AG09309 (cell line): ENCODE measurements at regions not wholly inside any gene's neighbourhood (a gene's known extent, or its start where the extent isn't known, plus 50 kb on each side); places are given as distances from the start of the nearest gene placed in this dataset.

ENCODE experiments used
- DNase-seq: peaks from one replicate; pipeline ENCODE4 v3.0.0-alpha.2; 2010; ENCODE audit warnings: low read depth
- H3K4me3 ChIP-seq: 2 replicates; pipeline ENCODE4 v1.5.1; 2011; ENCODE audit warnings: mild to moderate bottlenecking, low read depth, low read length, moderate library complexity; ENCODE audit not compliant: control insufficient read depth
- CTCF ChIP-seq: IDR thresholded peaks from 2 replicates; pipeline ENCODE4 v1.5.1; 2011; ENCODE audit warnings: mild to moderate bottlenecking, low read depth, low read length, inconsistent platforms; ENCODE audit not compliant: insufficient read depth, control insufficient read depth; ENCODE audit errors: missing control alignments

- H3K4me3 ChIP-seq, result no peak overlapping the region
- no peak for DNase-seq
- TF ChIP-seq CTCF, result no peak
Observed at GRCh38 chr5:167993771-167994170, 297.7 kb upstream of the WWC1 start.

- no peak for TF ChIP-seq CTCF
- no peak for DNase-seq
Observed at GRCh38 chr5:167995844-167996425, 295.5 kb upstream of the WWC1 start.

GRCh38 chr5:167998148-167998767 lies 293.2 kb upstream of the WWC1 start:
- no peak for TF ChIP-seq CTCF
- no peak for DNase-seq
- no peak overlapping the region for H3K4me3 ChIP-seq

More at GRCh38 chr5:167995844-167996425, 295.5 kb upstream of the WWC1 start:
- no peak overlapping the region for H3K4me3 ChIP-seq

GRCh38 chr5:167999182-167999581 lies 292.3 kb upstream of the WWC1 start:
- H3K4me3 ChIP-seq, result no peak overlapping the region
- no peak for DNase-seq

GRCh38 chr5:168001318-168001717 lies 290.1 kb upstream of the WWC1 start:
- no peak for TF ChIP-seq CTCF
- no peak for DNase-seq
- no peak overlapping the region for H3K4me3 ChIP-seq

More at GRCh38 chr5:167999182-167999581, 292.3 kb upstream of the WWC1 start:
- no peak for TF ChIP-seq CTCF

GRCh38 chr5:168002116-168002515 lies 289.3 kb upstream of the WWC1 start:
- no peak overlapping the region for H3K4me3 ChIP-seq
- TF ChIP-seq CTCF, result no peak
- DNase-seq, result no peak
